ENCODE measurements at regions not wholly inside any gene's neighbourhood (a gene's known extent, or its start where the extent isn't known, plus 50 kb on each side); places are given as distances from the start of the nearest gene placed in this dataset.

GRCh38 chr5:167629634-167630033 lies 661.8 kb upstream of the WWC1 start:
- H4K20me1 ChIP-seq (ENCODE audit: insufficient read depth, low read length): no peaks in the 10 kb centered on the region
- DNase-seq (ENCODE audit: low spot score) (no peak), FAIRE-seq (no peak), ATAC-seq (no peak)
- no peak overlapping the region for H3K27ac ChIP-seq (ENCODE audit: extremely low read length, insufficient read depth, low read length)
- in situ Hi-C loops (cut with HindIII; ENCODE audit: extremely low pct_ligation_motif_present, low pct_unique_long_range_greater_than_20kb) (no loop called here), intact Hi-C loops (cut with micrococcal nuclease; ENCODE audit: unreplicated experiment) (no loop called here)
- no peak for TF ChIP-seq ZNF883 (CRISPR knock-in tag; IDR thresholded peaks at IDR 0.05; ENCODE audit: not compliant biosample characterization)
- TF ChIP-seq ZSCAN9 (CRISPR knock-in tag; IDR thresholded peaks at IDR 0.05; ENCODE audit: borderline replicate concordance): no peak
- TF ChIP-seq ZNF180 (CRISPR knock-in tag; IDR thresholded peaks at IDR 0.05; ENCODE audit: borderline replicate concordance, low read depth): no peak
- no peaks in the 10 kb centered on the region; a peak in 1 of 5 replicates for H3K27me3 ChIP-seq (ENCODE audit: control insufficient read depth in 1 of 2, insufficient read depth in 2 of 2, low read length in 2 of 2)
- H3K4me1 ChIP-seq (ENCODE audit: insufficient read depth, low read length): no peaks in the 10 kb centered on the region
- H3K4me3 ChIP-seq (replicated peaks in 1 of 3; ENCODE audit: insufficient read depth in 1 of 3, low read depth in 2 of 3, low read length in 3 of 3): no peak overlapping the region
- CTCF ChIA-PET (ENCODE audit: low intra/inter-chr PET ratio, low total read pairs): no interaction called here
- no peak overlapping the region for H3K4me2 ChIP-seq (ENCODE audit: low read depth, low read length)
- BruUV-seq (replicated peaks): no TSS peak
- no peaks in the 10 kb centered on the region for H3K79me2 ChIP-seq (ENCODE audit: insufficient read depth, low read length)
- H3K36me3 ChIP-seq (replicated peaks in 1 of 2; ENCODE audit: control insufficient read depth in 1 of 2, insufficient read depth in 2 of 2, low read length in 2 of 2): no peaks in the 10 kb centered on the region
- H3K9ac ChIP-seq (ENCODE audit: insufficient read depth, low read depth, low read length): no peak overlapping the region
- H2AFZ ChIP-seq (ENCODE audit: low read length): no peak overlapping the region
- H3K9me3 ChIP-seq (ENCODE audit: low read length): no peaks in the 10 kb centered on the region
- POLR2A ChIA-PET: no interaction called here
- 3% methylated on average over 3 of the region's 3 CpGs for WGBS (ENCODE audit: low lambda C conversion rate)

- H2AFZ ChIP-seq (ENCODE audit: low read length): no peak overlapping the region
- DNase-seq (ENCODE audit: low spot score) (no peak), ATAC-seq (no peak), FAIRE-seq (no peak)
- intact Hi-C loops (cut with micrococcal nuclease; ENCODE audit: unreplicated experiment): no loop called here
- no peaks in the 10 kb centered on the region for H4K20me1 ChIP-seq (ENCODE audit: insufficient read depth, low read length)
- H3K9me3 ChIP-seq (ENCODE audit: low read length): no peaks in the 10 kb centered on the region
- H3K4me3 ChIP-seq (replicated peaks in 1 of 3; ENCODE audit: insufficient read depth in 1 of 3, low read depth in 2 of 3, low read length in 3 of 3): no peak overlapping the region
- in situ Hi-C loops (cut with HindIII; ENCODE audit: extremely low pct_ligation_motif_present, low pct_unique_long_range_greater_than_20kb): no loop called here
- H3K9ac ChIP-seq (ENCODE audit: insufficient read depth, low read depth, low read length): no peak overlapping the region
- no peaks in the 10 kb centered on the region for H3K79me2 ChIP-seq (ENCODE audit: insufficient read depth, low read length)
- no peaks in the 10 kb centered on the region for H3K4me1 ChIP-seq (ENCODE audit: insufficient read depth, low read length)
- H3K4me2 ChIP-seq (ENCODE audit: low read depth, low read length): no peak overlapping the region
- no peak overlapping the region for H3K27ac ChIP-seq (ENCODE audit: extremely low read length, insufficient read depth, low read length)
- 17% methylated on average over 6 of the region's 7 CpGs for WGBS (ENCODE audit: low lambda C conversion rate)
- BruUV-seq (replicated peaks): no TSS peak
- no peaks in the 10 kb centered on the region for H3K36me3 ChIP-seq (replicated peaks in 1 of 2; ENCODE audit: control insufficient read depth in 1 of 2, insufficient read depth in 2 of 2, low read length in 2 of 2)
- POLR2A ChIA-PET: no interaction called here
- no peaks in the 10 kb centered on the region; a peak in 1 of 5 replicates for H3K27me3 ChIP-seq (ENCODE audit: control insufficient read depth in 1 of 2, insufficient read depth in 2 of 2, low read length in 2 of 2)
- CTCF ChIA-PET (ENCODE audit: low intra/inter-chr PET ratio, low total read pairs): no interaction called here
- TF ChIP-seq ZBTB4 (CRISPR knock-in tag; IDR thresholded peaks at IDR 0.05; ENCODE audit: borderline replicate concordance) (no peak), ZBTB37 (CRISPR knock-in tag; IDR thresholded peaks at IDR 0.05) (no peak), CEBPB (IDR thresholded peaks at IDR 0.05; ENCODE audit: borderline replicate concordance, low read depth, low read length) (no peak)
Measured at GRCh38 chr5:167631191-167631590, 660.3 kb upstream of the WWC1 start.
